Osteocyte (in vitro differentiated cells): ENCODE measurements at regions not wholly inside any gene's neighbourhood (a gene's known extent, or its start where the extent isn't known, plus 50 kb on each side); places are given as distances from the start of the nearest gene placed in this dataset.

Experiments
- DNase-seq: peaks from one replicate; pipeline ENCODE4 v3.0.0; 2021; ENCODE audit warnings: mixed read lengths; ENCODE audit not compliant: unreplicated experiment; ENCODE audit errors: extremely low spot score
- H3K27ac Mint-ChIP-seq: one replicate; pipeline ENCODE4 v1.8.0; 2021; ENCODE audit warnings: mild to moderate bottlenecking, mixed read lengths; ENCODE audit not compliant: unreplicated experiment
- H3K27me3 Mint-ChIP-seq: one replicate; pipeline ENCODE4 v1.8.0; 2021; ENCODE audit warnings: mixed read lengths; ENCODE audit not compliant: unreplicated experiment
- H3K36me3 Mint-ChIP-seq: one replicate; pipeline ENCODE4 v1.8.0; 2021; ENCODE audit warnings: mixed read lengths; ENCODE audit not compliant: unreplicated experiment
- H3K4me1 Mint-ChIP-seq: one replicate; pipeline ENCODE4 v1.8.0; 2021; ENCODE audit warnings: mixed read lengths; ENCODE audit not compliant: unreplicated experiment
- H3K4me3 Mint-ChIP-seq: one replicate; pipeline ENCODE4 v1.8.0; 2021; ENCODE audit warnings: mild to moderate bottlenecking, moderate library complexity, mixed read lengths; ENCODE audit not compliant: unreplicated experiment
- H3K9me3 Mint-ChIP-seq: one replicate; pipeline ENCODE4 v1.8.0; 2021; ENCODE audit warnings: mixed read lengths; ENCODE audit not compliant: unreplicated experiment
- CTCF ChIP-seq: fragments of 200-600 bp; sonication (generic); IDR thresholded peaks from 2 replicates; pipeline ENCODE4 v1.5.0; 2021; ENCODE audit warnings: antibody characterized with exemption, mild to moderate bottlenecking, moderate library complexity

GRCh38 chr5:58012801-58013315 lies 447.0 kb downstream of the PLK2 start:
- H3K4me3 Mint-ChIP-seq, result no peak overlapping the region
- H3K27me3 Mint-ChIP-seq, result no peaks in the 10 kb centered on the region
- no peaks in the 10 kb centered on the region for H3K4me1 Mint-ChIP-seq
- no peak for DNase-seq
- no peak for TF ChIP-seq CTCF
- H3K36me3 Mint-ChIP-seq, result no peaks in the 10 kb centered on the region
- no peak overlapping the region for H3K27ac Mint-ChIP-seq
- no peaks in the 10 kb centered on the region for H3K9me3 Mint-ChIP-seq

GRCh38 chr5:58012102-58012501 lies 447.8 kb downstream of the PLK2 start:
- H3K9me3 Mint-ChIP-seq, result no peaks in the 10 kb centered on the region
- no peak for TF ChIP-seq CTCF
- H3K27ac Mint-ChIP-seq, result no peak overlapping the region
- H3K27me3 Mint-ChIP-seq, result no peaks in the 10 kb centered on the region
- H3K4me3 Mint-ChIP-seq, result no peak overlapping the region
- DNase-seq, result no peak
- H3K36me3 Mint-ChIP-seq, result no peaks in the 10 kb centered on the region
- H3K4me1 Mint-ChIP-seq, result no peaks in the 10 kb centered on the region

- no peak for DNase-seq
- Mint-ChIP-seq H3K27ac (no peak overlapping the region), H3K36me3 (no peaks in the 10 kb centered on the region), H3K4me1 (no peaks in the 10 kb centered on the region), H3K9me3 (no peaks in the 10 kb centered on the region), H3K27me3 (no peaks in the 10 kb centered on the region), H3K4me3 (no peak overlapping the region)
- no peak for TF ChIP-seq CTCF
These were observed 448.6 kb downstream of the PLK2 start for GRCh38 chr5:58011301-58011700.

GRCh38 chr5:58009754-58010153 lies 450.1 kb downstream of the PLK2 start:
- no peak overlapping the region for H3K4me3 Mint-ChIP-seq
- H3K4me1 Mint-ChIP-seq, result no peaks in the 10 kb centered on the region
- no peaks in the 10 kb centered on the region for H3K27me3 Mint-ChIP-seq
- no peaks in the 10 kb centered on the region for H3K9me3 Mint-ChIP-seq
- no peak for TF ChIP-seq CTCF
- no peak for DNase-seq
- H3K27ac Mint-ChIP-seq, result no peak overlapping the region
- H3K36me3 Mint-ChIP-seq, result no peaks in the 10 kb centered on the region

GRCh38 chr5:58002323-58002722 lies 457.6 kb downstream of the PLK2 start:
- Mint-ChIP-seq H3K9me3 (no peaks in the 10 kb centered on the region), H3K4me1 (no peaks in the 10 kb centered on the region), H3K27me3 (no peaks in the 10 kb centered on the region), H3K4me3 (no peak overlapping the region), H3K36me3 (no peaks in the 10 kb centered on the region), H3K27ac (no peak overlapping the region)
- DNase-seq, result no peak
- no peak for TF ChIP-seq CTCF
